ENCODE measurements at regions not wholly inside any gene's neighbourhood (a gene's known extent, or its start where the extent isn't known, plus 50 kb on each side); places are given as distances from the start of the nearest gene placed in this dataset.
"Not testable (repeated sequence)": the region's sequence is repeated elsewhere in the genome, so short reads cannot be mapped to it uniquely, and the experiment has no call there.

- no peak for DNase-seq (ENCODE audit: low read depth)
Observed at GRCh38 chr10:35854661-35855060, 212.6 kb upstream of the FZD8 start.

- DNase-seq (ENCODE audit: low read depth) = no peak
Observed at GRCh38 chr10:35852721-35853120, 210.6 kb upstream of the FZD8 start.

GRCh38 chr10:35848412-35848811 is 206.3 kb upstream of the FZD8 start:
- no peak for DNase-seq (ENCODE audit: low read depth)

GRCh38 chr10:35844686-35845085 is 202.6 kb upstream of the FZD8 start:
- DNase-seq (ENCODE audit: low read depth) = no peak

- no peak for DNase-seq (ENCODE audit: low read depth)
Observed at GRCh38 chr10:35843524-35844181, 201.6 kb upstream of the FZD8 start.

- no peak for DNase-seq (ENCODE audit: low read depth)
Observed at GRCh38 chr10:35838054-35838453, 196.0 kb upstream of the FZD8 start.

- DNase-seq (ENCODE audit: low read depth) = no peak
Observed at GRCh38 chr10:35835545-35835944, 193.4 kb upstream of the FZD8 start.

GRCh38 chr10:35834877-35835494 is 192.9 kb upstream of the FZD8 start:
- DNase-seq (ENCODE audit: low read depth) = no peak

- no peak for DNase-seq (ENCODE audit: low read depth)
Observed at GRCh38 chr10:35827783-35828182, 185.7 kb upstream of the FZD8 start.

GRCh38 chr10:35824704-35825103 is 182.6 kb upstream of the FZD8 start:
- no peak for DNase-seq (ENCODE audit: low read depth)

- DNase-seq (ENCODE audit: low read depth) = peak; percentile 17
Observed at GRCh38 chr10:35822316-35822715, 180.2 kb upstream of the FZD8 start.

GRCh38 chr10:35821339-35821911 is 179.3 kb upstream of the FZD8 start:
- DNase-seq (ENCODE audit: low read depth) = no peak

- DNase-seq (ENCODE audit: low read depth) = no peak
Observed at GRCh38 chr10:35819736-35820135, 177.6 kb upstream of the FZD8 start.

- no peak for DNase-seq (ENCODE audit: low read depth)
Observed at GRCh38 chr10:35819011-35819410, 176.9 kb upstream of the FZD8 start.

- DNase-seq (ENCODE audit: low read depth) = not testable (repeated sequence)
Observed at GRCh38 chr10:35817109-35817508, 175.0 kb upstream of the FZD8 start.

- DNase-seq (ENCODE audit: low read depth) = no peak
Observed at GRCh38 chr10:35813219-35813618, 171.1 kb upstream of the FZD8 start.

- no peak for DNase-seq (ENCODE audit: low read depth)
Observed at GRCh38 chr10:35808344-35808743, 166.2 kb upstream of the FZD8 start.

GRCh38 chr10:35803046-35803445 is 160.9 kb upstream of the FZD8 start:
- DNase-seq (ENCODE audit: low read depth) = no peak

GRCh38 chr10:35797187-35797586 is 155.1 kb upstream of the FZD8 start:
- DNase-seq (ENCODE audit: low read depth) = no peak

- no peak for DNase-seq (ENCODE audit: low read depth)
Observed at GRCh38 chr10:35795131-35795824, 153.2 kb upstream of the FZD8 start.

GRCh38 chr10:35794703-35795102 is 152.6 kb upstream of the FZD8 start:
- no peak for DNase-seq (ENCODE audit: low read depth)

GRCh38 chr10:35792291-35792690 is 150.2 kb upstream of the FZD8 start:
- no peak for DNase-seq (ENCODE audit: low read depth)

GRCh38 chr10:35789996-35790395 is 147.9 kb upstream of the FZD8 start:
- no peak for DNase-seq (ENCODE audit: low read depth)

Data from GM04504 (cell line).